Sciatic nerve (tissue), 2 donors: ENCODE measurements at regions not wholly inside any gene's neighbourhood (a gene's known extent, or its start where the extent isn't known, plus 50 kb on each side); places are given as distances from the start of the nearest gene placed in this dataset.

Source experiments
- ATAC-seq: fragments of 200-7000 bp; cut with Tn5 transposase; one replicate; pipeline ENCODE4 v1.9.1; 2020; ENCODE audit warnings: mild to moderate bottlenecking, moderate library complexity
- DNase-seq: peaks from one replicate; pipeline ENCODE4 v3.0.0-alpha.2; 2020; ENCODE audit warnings: low spot score
- intact Hi-C: fragments of 100-400 bp; cut with DNase I; formaldehyde crosslinking; loops from one replicate; pipeline ENCODE4 v1.14.2; 2022
- donor health status: DM: no; HTN: no; CAD: no.
- donor health status: DM: no; HTN: no; CAD: no.

DNA sequence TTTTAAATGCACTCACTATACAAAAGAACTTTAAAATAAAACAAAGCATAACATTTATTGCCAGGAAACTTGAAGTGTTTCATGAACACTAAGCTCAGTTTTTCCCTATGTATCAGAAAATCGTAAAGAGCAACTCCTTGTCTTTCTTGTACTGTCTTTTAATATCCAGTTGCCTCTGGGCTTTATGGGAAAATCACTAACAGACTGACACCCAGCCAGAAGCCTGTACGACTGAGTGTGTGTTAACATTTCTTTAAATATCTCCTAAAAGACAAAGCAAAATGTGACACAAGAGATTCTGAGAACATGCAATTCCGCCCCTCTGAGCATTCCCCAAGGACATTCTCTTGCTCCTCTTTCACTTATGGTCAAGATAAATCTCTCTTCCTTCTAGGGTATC, 347.5 kb upstream of the DPYD start:
- intact Hi-C loops, result no loop called here
- no peak for ATAC-seq
- no peak for DNase-seq

DNA sequence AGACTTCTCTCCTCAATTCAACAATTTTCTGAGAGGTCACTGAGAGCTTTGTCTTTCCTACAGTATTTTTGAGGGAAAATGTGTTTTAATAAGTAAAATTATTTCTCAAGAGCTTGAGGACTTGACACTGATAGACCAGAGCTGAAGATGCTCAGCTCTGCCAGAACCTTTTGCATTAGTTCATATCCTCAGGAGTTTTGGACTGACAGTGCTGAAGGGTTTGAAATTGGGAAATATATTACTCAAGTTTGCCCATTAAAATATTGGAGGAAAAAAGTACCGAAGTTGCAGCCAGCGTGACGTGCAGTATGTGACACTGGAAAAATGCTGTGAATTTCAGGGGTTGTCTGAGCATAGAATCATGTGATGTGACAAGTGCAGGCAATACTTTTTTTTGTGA, 346.6 kb upstream of the DPYD start:
- DNase-seq, result no peak
- peak; percentile 53 for ATAC-seq
- intact Hi-C loops, result no loop called here

DNA sequence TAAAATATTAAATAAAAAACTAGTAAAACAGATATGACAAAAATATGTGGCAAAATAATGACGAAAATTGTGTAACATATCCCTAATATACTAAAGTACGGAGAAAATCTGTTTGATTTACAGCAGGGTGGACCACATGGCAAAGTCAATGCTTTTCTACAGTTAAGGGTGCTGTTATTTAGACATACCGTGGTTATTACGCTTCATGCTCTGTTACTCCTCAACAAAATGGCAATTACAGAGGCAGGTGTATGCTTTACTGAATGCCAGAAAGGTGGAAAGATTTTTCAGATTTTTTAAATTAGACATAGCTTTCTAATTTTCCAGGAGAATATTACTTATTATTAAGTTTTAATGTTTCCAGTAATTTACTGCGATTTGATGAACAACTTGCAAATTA, 343.9 kb upstream of the DPYD start:
- intact Hi-C loops, result no loop called here
- no peak for ATAC-seq
- DNase-seq, result no peak

- DNase-seq (no peak), ATAC-seq (no peak)
- intact Hi-C loops, result no loop called here
Measured at GRCh38 chr1:98260839-98261238, 340.0 kb upstream of the DPYD start.

DNA sequence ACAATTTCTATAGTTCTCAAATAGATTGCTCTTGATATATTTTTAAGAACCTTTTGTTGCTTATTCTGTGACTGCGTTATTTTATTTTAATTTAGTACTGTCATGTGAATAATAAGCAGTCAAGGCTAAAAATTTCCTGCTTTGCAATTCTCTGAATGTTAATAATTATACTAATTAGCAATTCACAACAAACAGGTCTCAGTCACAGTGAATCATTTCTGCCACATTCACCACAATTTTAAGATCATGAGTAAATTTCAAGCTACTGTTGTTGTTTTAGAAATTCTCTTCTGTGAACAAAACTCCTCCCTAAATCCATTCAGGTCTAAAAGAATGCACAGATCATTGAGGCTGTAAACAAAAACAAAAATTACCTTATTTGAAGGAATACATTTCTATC, 339.6 kb upstream of the DPYD start:
- DNase-seq (no peak), ATAC-seq (no peak)
- intact Hi-C loops, result no loop called here

DNA sequence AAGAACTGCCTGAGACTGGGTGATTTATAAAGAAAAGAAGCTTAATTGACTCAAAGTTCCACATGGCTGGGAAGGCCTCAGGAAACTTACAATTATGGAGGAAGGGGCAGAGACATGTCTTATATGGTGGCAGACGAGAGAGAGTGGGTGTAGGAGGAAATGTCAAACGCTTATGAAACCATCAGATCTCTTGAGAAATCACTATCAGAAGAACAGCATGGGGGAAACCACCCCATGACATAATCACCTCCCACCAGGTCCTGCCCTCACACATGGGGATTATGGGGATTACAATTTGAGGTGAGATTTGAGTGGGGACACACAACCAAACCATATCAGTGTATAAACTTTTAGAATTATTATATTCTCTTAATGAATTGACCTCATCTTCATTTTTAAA, 335.9 kb upstream of the DPYD start:
- intact Hi-C loops, result no loop called here
- no peak for ATAC-seq
- DNase-seq, result no peak

DNA sequence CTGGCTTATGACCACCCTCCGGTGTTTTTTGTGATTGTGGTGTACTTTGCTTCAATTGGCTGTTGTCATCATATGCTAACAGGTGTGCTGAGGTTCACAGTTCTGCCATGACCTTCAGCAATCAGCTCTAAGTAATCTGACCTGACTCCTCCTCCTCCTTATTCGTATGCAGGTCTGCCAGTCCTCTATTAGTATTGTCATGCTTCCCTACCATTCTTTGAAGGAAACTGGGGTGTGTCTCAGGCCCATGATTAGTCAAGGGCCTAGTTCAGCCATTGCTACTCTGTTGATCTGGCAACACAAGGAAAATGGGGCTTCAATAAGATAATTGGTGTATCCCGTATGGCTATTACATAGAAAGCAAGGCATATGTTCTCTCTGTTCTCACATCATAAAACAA, 332.3 kb upstream of the DPYD start:
- no peak for ATAC-seq
- DNase-seq, result no peak
- intact Hi-C loops, result no loop called here

GRCh38 chr1:98251497-98251896, 330.7 kb upstream of the DPYD start:
- no peak for ATAC-seq
- intact Hi-C loops, result no loop called here
- DNase-seq, result no peak

DNA sequence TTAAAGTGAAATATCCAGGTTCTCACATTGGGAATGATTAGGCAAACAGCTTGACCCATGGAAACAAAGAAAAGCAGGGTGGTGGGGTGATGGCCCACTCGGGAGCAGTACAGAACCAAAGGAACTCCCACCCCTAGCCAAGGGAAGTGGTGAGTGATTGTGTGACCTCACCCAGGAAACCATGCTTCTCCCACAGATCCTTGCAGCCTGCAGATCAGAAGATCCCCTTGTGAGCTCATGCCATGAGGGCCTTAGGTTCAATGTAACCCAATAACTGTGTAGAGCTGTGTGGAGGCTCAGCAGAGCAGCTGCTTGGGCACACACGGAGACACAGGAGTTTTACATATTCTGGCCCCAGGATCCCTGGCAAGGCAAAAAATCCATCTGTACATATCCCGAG, 311.8 kb upstream of the DPYD start:
- no peak for DNase-seq
- no peak for ATAC-seq

GRCh38 chr1:98222706-98223105, 301.9 kb upstream of the DPYD start:
- no peak for DNase-seq
- intact Hi-C loops, result no loop called here

More for the DNA sequence above, 311.8 kb upstream of the DPYD start:
- intact Hi-C loops, result no loop called here

DNA sequence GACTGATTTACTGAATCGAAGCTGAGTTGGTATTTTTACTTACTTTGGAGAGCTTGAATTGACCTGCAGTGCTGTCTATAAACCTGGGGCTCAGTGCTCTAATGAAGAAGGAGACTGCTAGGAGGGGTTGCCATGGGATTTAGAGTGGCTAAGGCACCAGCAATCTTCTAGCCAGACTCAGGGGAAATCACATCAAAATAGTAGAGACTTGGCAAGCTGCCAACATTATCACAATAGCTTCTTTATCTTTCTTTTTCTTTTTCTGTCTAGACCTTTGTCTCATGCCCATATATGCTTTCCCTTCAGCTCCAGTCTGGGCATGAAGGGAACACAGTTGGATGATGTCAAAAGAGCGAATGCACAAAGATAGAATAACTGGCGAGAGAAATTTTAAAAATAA, 301.1 kb upstream of the DPYD start:
- intact Hi-C loops, result no loop called here
- no peak for DNase-seq
- ATAC-seq, result no peak

More at GRCh38 chr1:98222706-98223105, 301.9 kb upstream of the DPYD start:
- ATAC-seq, result no peak

- ATAC-seq (no peak), DNase-seq (no peak)
- intact Hi-C loops, result no loop called here
Measured at GRCh38 chr1:98217601-98218000, 296.8 kb upstream of the DPYD start.

DNA sequence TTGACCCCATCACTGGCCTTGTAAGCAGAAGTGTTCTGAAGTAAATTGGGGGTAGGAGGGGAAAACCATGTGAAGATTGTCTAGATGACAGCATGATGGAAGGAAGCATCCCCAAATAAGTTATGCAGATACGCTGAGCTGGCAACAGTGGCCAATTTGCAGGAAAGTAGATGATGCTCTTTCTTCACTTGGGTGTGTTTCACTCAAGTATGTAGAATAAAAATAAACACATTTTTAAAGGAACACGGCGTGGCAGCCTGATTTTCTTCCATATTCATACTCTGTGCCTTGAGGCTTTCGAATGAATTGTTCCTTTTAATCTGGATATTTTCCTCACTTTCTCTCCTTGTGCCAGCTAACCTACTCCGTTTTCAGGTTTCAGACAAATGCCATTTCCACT, 295.5 kb upstream of the DPYD start:
- intact Hi-C loops, result no loop called here
- DNase-seq (no peak), ATAC-seq (no peak)

DNA sequence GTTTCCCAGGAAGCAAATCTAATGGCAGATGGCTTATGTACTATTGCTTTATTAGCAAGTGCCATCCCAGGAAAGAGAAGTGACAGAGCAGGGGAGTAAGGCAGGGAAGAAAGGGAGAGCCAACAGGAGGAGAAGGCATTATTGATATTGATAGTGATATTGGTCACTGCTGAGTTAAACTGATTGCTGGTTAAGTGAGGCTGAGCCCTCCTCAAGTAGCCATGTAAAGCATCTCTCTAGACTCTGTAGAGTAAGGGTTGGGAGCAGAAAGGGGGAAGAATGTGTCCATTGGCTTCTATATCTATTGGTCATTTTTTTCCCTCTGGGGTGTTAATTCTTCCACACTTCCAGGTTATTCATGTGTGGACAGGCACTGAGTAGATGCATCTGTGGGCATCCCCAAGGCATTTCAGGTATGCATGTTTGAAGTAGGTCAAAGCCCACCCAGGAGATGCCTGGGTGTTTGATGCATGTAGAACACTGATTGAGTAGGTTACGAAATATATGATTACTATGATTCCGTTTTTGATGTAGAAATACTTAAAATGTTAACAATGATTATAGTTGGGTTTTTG, 290.5 kb upstream of the DPYD start:
- intact Hi-C loops, result no loop called here
- ATAC-seq (no peak), DNase-seq (no peak)

DNA sequence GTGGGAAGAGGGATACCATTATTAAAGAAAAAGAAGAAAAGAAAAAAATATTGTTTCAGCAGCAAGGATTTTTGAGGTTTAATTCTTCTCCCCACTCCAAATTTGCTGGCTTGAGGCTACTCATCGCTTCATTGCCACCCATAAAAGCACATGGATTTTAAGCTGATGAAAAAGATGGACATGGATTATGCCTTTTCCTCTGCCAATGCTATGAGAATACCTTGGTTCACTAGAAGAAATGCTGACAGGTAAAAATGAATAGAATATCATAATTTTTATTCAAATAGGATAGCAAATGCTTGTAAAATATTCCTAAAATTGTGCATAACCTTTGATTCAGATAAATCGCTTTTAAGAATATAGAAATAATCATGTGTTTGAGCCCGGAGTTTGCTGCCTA, 289.7 kb upstream of the DPYD start:
- intact Hi-C loops, result no loop called here
- ATAC-seq (no peak), DNase-seq (no peak)

GRCh38 chr1:98210064-98210463, 289.2 kb upstream of the DPYD start:
- ATAC-seq, result no peak

GRCh38 chr1:98205291-98206017, 284.6 kb upstream of the DPYD start:
- intact Hi-C loops, result no loop called here
- no peak for ATAC-seq

More at GRCh38 chr1:98210064-98210463, 289.2 kb upstream of the DPYD start:
- DNase-seq, result no peak
- intact Hi-C loops, result no loop called here

GRCh38 chr1:98203466-98203865, 282.6 kb upstream of the DPYD start:
- intact Hi-C loops, result no loop called here
- ATAC-seq (no peak), DNase-seq (no peak)

More at GRCh38 chr1:98205291-98206017, 284.6 kb upstream of the DPYD start:
- no peak for DNase-seq

GRCh38 chr1:98201666-98202081, 280.8 kb upstream of the DPYD start:
- intact Hi-C loops, result no loop called here
- ATAC-seq (no peak), DNase-seq (no peak)

GRCh38 chr1:98197356-98197755, 276.5 kb upstream of the DPYD start:
- intact Hi-C loops, result no loop called here
- DNase-seq, result no peak
- no peak for ATAC-seq

- ATAC-seq (no peak), DNase-seq (no peak)
- intact Hi-C loops, result no loop called here
Measured at GRCh38 chr1:98196012-98196411, 275.2 kb upstream of the DPYD start.
